GM21515 (cell line): ENCODE measurements at regions not wholly inside any gene's neighbourhood (a gene's known extent, or its start where the extent isn't known, plus 50 kb on each side); places are given as distances from the start of the nearest gene placed in this dataset.

Experiments
- ATAC-seq: cut with Tn5 transposase; IDR thresholded peaks from one replicate; pipeline ENCODE4 v1.9.1; 2021; ENCODE audit not compliant: unreplicated experiment

DNA sequence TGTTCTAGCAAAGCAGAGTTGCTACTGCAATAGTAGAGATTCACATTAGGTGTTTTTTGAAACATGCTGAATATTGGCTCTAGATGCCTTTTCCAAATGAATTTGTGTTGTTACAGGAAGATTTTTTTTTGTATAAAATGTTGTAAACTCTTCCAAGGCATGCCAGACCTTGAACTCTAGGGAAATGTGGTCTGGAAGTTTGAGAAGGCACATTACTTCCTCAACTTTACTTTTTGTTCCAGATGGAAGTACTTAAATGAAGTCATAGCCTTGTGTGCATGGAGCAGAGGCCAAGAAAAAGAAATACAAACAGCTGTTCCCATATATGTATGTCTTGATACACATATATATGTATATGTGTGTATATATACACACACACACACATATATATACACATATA is 585.7 kb upstream of the MARCKS start:
- no peak for ATAC-seq

DNA sequence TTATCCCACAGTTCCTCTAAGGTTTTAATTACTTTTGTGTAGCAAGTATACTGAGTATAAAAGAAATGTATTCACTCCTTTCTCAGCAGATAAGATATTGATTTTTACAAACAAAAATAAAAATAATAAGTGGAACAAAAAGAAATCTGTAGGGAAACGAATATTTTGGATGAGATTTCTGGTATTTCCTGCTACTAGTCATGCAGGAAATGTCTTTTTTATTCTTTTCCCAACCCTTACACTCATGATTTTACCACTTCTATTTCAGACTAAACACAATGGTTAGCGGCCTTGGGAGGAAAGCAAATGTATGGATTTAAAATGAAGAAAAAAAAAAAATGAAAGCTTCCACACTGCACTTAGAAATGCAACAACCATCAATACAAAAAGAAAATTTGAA is 580.5 kb upstream of the MARCKS start:
- no peak for ATAC-seq

GRCh38 chr6:113277111-113277510 is 580.0 kb upstream of the MARCKS start:
- no peak for ATAC-seq

- no peak for ATAC-seq
These were observed 576.1 kb upstream of the MARCKS start for GRCh38 chr6:113281014-113281413.

DNA sequence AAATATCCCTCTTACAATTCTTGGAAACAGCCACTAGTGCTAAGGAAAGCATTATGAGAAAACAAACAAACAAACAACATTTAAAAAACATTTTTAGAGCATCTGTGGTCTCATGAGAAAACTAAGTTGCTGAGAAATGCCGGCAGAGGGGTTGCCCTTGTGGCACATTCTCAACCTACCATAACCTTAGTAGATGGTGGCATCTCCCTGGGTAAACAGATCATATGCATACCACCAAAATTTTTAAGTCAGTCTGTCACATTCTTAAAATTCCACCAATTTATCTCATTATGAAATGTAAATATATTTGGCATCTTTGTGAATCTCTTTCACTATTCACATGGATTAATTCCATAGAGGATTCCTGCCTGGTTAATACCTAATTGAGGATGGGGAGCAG is 575.7 kb upstream of the MARCKS start:
- ATAC-seq = no peak

GRCh38 chr6:113287396-113287795 is 569.7 kb upstream of the MARCKS start:
- no peak for ATAC-seq

DNA sequence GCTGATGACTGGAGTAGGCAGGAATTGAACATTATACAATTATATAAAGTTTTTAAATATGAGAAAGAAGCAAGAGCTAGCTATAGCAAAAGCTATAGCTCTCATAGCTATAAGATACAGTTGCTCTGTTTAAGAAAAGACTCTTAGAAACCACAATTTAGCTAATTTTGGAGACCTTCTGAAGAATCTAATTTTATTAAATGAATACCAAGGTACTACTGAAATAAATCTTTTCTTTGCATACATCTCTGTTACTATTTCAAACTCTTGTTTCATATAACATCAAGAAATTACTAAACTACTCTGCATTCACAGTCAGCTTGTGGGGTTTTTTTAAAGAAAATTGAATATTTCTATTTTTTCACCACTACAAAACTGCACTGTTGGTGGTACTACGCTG is 568.7 kb upstream of the MARCKS start:
- no peak for ATAC-seq

GRCh38 chr6:113289166-113289565 is 568.0 kb upstream of the MARCKS start:
- ATAC-seq = no peak

DNA sequence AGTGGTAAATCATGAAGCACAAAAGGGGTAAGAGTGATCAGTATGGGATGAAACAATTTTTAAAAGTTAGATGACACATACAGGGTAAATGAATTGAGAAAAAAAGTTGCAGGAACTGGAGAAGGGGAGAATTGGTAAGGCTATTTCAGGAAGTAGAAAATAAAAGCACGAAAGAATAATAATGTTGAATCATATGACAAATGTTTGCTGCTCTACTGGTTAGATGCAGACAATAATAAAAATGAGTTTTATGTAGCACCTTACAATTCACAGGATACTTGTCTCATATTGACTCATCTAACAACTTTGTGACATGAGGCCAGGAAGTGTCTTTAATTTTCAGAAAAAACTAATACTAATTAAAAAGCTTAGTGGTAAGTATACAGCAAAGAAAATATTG is 566.5 kb upstream of the MARCKS start:
- ATAC-seq = no peak

DNA sequence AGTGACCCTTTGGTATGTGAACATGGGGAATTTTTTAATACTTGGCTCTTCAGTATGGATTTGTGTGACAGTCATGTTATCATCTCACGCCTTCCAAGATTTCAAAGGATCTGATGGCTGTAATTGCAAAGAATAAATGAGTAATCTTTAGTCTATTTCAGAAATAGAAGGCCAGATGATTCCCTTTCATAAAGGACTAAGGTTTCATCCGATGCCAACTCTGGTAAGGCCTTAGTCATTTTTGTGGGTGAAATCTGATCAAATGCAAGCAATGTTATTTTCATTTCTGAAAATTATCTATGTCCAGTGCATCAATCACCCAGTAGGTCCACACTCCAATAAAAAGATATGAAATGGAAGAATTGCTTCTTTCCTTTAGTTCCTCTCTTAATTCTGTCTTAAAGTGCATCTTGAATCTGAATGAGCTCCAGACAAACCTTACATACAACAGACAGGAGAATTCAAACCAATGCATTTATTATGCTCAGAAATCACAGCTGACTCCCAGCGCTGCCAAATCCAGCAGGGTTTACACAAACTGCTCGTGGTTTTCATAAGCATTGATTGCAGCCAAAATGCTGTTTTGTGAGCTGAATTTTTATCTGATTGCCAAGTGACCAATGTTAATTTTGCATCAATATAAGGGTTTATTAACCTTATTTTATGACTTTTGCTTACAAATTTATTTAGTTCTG is 565.2 kb upstream of the MARCKS start:
- ATAC-seq = no peak

GRCh38 chr6:113292646-113293422 is 564.3 kb upstream of the MARCKS start:
- ATAC-seq = peak; percentile 82

GRCh38 chr6:113293423-113293740 is 563.8 kb upstream of the MARCKS start:
- no peak for ATAC-seq

GRCh38 chr6:113299531-113299930 is 557.6 kb upstream of the MARCKS start:
- ATAC-seq = no peak

GRCh38 chr6:113301651-113302050 is 555.5 kb upstream of the MARCKS start:
- ATAC-seq = no peak

DNA sequence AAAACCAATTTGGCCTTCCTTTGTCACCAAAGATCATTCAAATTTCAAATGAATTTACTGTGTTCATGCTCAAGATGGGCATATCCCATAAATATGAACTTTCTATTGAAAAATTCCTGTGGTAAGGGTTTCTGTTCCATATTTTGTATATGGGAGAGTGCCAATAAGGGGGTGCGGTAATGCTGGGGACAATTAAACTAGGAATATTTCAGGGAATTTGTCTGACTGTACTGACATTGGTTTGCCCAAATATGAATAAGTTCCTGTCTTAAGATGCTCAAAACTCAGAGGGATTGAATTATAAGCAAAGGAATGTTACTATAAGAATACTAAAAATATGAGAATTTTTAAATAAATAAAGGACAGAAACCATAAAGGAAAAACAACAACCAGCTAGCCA is 553.0 kb upstream of the MARCKS start:
- no peak for ATAC-seq

DNA sequence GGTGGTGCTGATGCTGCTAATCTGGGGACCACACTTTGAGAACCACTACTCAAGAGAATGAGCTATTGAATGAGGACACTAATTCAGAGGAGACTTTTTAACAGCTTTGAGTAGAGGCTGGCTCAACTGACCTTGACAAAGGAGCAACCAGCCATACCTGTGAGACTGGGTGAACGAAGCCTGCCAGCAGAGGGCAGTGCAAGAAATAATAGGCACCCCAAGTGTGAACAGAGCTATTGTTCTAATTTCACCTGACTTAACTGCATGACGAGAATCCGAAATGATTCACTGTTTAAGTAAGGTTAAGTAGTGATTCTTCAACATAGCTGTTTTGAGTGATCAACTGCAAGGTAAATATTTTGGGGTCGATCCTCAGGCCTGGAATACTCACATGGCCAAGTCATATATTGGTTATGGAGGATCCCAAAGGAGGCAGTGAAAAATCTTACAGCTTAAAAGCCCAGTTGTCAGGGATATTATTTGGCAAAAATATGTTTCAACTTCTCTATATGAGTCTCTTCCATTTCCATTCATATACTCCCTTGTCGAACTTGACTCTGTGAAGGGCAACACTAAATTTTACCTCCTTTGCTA is 550.5 kb upstream of the MARCKS start:
- ATAC-seq = peak; percentile 93

GRCh38 chr6:113308266-113308665 is 548.9 kb upstream of the MARCKS start:
- no peak for ATAC-seq

- ATAC-seq = no peak
These were observed 543.3 kb upstream of the MARCKS start for GRCh38 chr6:113313841-113314240.

GRCh38 chr6:113315165-113315564 is 542.0 kb upstream of the MARCKS start:
- no peak for ATAC-seq

GRCh38 chr6:113315879-113316278 is 541.3 kb upstream of the MARCKS start:
- ATAC-seq = no peak

GRCh38 chr6:113317442-113317841 is 539.7 kb upstream of the MARCKS start:
- no peak for ATAC-seq

GRCh38 chr6:113317891-113318574 is 539.1 kb upstream of the MARCKS start:
- ATAC-seq = no peak
